Activated T-cell treated with anti-CD3 and anti-CD28 coated beads for 4 hours (primary cell): ENCODE measurements at regions not wholly inside any gene's neighbourhood (a gene's known extent, or its start where the extent isn't known, plus 50 kb on each side); places are given as distances from the start of the nearest gene placed in this dataset.
"Not testable (repeated sequence)": the region's sequence is repeated elsewhere in the genome, so short reads cannot be mapped to it uniquely, and the experiment has no call there.

Experiments
- DNase-seq: peaks from one replicate; pipeline ENCODE4 v3.0.0-alpha.2; 2020

DNA sequence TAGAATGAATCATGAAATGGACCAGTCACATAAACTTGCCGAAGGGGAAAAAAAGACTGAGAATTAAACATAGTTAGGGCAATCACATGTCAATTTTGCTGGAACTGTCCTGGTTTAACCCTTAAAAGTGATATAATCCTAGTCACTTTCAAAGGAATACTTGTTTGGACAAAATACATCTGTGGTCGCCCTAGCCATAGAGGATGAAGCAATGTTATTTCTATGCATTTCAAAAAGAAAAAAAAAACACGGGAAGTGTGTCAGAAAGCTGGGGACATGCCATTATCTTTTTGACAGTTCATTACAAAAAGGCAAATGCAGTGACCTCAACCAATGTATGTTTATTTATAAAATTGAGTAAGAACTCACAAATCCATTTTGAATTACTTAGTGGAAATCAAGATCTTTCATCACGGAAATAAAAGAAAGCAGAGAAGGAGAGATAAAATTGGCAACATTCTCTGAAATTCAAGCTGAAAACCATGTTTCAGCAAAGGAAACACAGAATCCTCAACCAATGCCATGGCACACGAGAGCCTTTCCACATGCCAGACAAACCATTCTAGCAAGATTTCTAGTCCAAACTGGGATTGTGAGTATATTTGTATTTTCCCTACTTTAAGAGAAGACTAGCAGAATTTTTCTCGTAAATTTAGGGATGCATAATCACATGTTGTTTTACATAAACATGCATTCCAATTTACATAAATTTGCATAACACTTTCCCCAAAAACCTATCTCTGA lies 854.3 kb upstream of the ACVR2A start:
- DNase-seq = no peak

DNA sequence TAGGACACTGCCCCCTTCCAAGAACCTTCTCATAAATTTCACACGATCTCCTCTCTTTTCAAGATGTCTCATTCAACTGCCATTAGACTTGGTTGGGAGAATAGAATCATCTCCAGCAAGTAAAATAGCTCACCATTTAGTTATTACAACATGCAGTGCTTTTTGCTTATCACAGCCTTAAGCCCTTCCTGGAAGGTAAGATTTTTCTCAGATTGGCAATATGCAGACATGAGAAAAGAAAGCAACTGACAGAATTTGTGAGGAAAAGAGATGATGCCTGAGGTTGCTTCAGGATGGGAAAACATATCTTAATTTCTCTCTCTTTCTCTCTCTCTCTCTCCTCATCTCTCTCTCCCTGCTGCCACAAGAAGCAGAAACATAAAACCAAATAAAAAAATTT lies 855.1 kb upstream of the ACVR2A start:
- no peak for DNase-seq

DNA sequence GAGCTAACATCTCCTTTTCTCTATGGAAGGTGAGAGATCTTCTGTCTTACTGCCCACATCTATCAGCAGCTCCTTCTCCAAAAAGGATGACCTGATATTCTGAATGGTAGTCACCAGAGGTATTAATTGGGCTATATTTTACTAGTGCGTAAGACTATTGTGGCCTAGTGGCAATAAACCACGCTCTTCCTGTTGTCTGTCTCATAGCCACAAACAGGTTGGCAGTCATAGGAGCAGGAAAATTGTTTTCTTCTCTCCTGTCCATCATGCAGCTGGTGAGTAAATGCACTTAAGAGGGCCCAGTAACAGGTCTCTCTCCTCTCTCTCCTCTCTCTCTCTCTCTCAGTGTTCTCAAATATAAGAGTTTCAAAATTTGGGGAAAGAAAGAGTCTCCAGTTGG lies 856.8 kb upstream of the ACVR2A start:
- DNase-seq = no peak

DNA sequence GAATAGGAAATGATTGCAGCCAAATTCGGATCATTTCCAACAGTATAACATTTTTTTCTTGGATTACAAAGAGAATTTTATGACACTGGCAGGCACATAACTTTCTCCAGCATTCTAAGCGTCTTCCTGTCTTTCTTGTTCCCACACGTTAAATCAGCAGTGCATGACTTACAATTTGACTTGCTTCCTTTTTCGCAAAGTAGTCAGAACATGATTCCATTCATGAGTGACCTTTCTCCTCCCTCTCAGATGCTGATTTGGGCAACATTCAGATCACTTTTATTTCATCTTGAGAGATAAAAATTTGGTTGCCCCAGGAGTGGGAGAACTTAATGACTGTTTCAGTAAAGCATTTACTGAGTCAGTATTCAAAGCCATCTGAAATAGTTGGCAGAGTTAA lies 858.7 kb upstream of the ACVR2A start:
- no peak for DNase-seq

DNA sequence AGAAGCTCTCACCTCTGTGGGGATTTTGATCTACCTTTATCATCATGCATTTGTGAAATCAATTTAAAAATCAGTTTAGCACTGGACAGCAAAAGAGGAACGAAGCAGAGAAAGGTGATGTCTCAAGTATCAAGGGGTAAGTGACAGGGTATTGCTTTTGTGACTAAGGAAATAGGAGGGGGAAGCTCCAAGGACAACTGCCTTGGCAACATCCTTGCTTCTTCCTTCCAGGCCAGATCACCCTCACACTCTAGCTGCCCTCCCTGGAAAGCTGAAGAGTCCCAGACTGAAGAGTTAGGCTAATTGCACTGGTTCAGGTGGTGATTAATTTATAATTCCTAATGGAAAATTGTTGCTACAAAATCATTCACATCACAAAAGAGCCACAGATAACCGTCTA lies 859.1 kb upstream of the ACVR2A start:
- no peak for DNase-seq

DNA sequence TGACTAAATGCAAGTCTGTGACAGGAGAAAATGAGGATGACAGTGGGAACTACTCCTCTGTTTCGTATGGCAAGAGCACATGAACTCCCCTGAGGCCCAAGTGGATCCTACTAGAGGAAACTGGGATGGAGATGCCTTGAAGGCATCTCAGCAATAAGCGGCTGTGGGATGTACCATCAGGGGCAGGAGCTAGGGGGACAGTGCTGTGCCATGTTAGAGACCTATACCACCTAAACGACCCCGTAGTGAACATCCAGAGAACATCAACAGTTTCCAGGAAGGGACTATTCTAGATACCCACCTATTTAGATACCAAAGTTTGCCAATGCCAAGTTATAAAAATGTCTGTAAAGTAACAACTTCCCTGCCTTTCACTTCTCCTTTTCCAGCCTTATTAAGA lies 860.8 kb upstream of the ACVR2A start:
- no peak for DNase-seq

DNA sequence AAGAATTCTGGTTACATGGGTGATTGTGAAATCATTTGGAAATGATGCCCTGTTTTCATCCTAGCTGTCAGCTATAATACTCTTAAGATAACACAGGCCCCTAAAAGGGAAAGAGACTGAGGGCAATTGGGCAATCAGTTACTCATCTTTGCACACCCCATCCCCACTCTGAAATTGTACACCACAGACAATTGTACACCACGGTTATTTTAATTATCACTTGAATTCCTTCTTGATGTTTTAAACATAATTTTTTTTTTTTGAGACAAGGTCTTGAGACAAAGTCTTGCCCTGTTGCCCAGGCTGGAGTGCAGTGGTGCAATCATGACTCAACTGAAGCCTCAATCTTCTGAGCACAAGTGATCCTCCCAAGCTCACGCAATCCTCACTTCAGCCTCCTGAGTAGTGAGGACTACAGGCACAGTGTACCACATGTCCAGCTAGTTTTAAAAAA lies 862.4 kb upstream of the ACVR2A start:
- DNase-seq = no peak

DNA sequence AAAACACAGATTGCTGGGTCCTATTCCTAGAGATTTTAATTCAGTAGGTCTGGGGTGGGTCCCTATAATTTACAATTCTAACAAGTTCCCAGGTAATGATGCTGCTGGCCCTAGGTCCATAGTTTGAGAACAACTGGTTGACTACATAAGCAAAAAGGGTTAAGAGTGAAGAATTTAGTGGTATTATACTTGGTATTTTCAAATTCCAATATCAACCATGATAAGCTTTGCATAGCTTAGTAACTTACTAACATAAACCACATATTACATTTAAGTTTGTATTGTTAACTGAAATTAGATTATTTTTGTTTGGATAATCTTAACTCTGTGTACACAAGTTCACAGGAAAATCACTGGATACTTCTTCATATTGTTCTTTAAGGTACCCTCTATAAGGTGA lies 862.9 kb upstream of the ACVR2A start:
- DNase-seq = no peak

DNA sequence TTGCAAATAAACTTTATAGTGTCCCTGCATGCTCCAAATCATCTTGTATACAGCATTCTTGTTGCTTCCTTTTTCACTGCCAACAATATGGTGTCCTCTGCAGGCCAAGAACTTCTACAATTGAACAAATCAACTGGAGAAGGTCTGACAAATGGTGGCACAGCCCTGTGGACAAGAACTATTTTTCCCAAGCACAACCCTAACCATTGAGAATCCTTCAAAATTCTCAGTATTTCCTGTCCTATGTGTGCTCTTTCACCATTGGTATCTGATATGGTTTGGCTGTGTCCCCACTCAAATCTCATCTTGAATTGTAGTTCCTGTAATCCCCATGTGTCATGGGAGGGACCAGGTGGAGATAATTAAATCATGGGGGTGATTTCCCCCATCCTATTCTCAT lies 865.1 kb upstream of the ACVR2A start:
- DNase-seq = no peak

DNA sequence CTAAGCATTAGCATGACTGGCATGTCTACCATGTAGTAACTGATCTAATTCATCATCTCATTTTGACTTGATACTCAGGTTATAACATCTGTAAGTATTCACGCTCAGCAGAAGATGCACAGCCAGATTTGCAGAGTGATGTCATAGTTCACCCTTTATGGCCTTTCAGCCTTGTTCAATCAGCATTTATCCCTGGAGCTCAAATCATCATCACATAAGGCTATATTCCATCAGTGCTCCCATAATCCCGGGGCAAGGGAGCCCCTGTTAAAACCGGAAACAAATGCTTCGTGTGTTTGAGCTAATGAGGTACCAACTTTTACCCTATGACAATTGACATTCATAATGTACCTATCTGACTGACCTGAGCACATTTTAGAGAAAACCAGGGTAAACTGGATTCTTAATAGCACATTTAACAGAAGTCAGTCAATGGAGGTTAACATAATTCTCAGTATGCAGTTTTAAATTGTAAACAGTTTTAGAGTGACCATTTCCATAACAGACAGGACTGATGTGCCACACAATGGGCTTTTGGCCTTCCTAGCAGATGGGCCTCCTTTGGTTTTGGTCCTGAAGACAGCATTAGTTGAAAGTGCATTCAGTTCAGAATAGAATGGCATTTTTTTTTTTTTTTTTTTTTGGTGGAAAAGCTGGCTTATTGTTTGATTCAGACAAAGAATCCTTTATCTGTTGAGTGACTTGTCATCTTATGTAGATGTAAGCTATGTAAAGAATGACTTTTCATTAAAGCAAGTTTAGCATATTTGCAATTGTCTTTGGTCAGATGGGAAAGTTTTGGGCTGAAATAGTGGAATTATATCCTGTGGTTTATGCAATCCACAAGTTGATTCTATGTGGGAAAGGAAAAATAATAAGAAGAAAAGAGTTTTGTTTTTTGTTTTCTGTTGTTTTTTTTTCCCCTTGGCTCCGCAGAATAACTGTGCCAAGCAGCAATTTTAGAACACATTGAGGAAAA lies 866.0 kb upstream of the ACVR2A start:
- DNase-seq = no peak

DNA sequence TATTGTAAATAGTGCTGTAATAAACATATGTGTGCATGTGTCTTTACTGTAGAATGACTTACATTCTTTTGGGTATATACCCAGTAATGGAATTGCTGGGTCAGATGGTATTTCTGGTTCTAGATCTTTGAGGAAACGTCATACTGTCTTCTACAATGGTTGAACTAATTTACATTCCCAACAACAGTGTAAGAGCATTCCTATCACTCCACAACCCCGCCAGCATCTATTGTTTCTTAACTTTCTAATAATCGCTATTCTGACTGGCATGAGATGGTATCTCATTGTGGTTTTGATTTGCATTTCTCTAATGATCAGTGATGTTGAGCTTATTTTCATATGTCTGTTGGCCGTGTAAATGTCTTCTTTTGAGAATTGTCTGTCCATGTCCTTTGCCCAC lies 873.8 kb upstream of the ACVR2A start:
- DNase-seq = not testable (repeated sequence)

DNA sequence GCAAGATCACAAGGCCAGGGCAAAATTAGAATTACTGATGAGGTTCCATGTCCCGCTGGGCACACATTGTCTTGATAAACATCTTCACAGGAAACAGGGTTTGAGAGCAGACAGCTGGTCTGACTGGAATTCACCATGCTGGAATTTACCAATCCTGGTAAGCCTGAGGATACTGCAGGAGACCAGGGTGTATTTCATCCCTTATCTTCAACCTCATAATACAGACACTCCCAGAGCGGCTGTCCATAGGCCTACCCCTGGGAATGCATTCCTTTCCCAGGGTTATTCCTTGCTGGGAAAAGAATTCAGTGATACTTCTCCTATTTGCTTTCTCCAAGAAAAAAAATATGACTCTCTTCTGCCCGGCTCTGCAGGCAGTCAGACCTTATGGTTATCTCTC lies 875.1 kb upstream of the ACVR2A start:
- not testable (repeated sequence) for DNase-seq

DNA sequence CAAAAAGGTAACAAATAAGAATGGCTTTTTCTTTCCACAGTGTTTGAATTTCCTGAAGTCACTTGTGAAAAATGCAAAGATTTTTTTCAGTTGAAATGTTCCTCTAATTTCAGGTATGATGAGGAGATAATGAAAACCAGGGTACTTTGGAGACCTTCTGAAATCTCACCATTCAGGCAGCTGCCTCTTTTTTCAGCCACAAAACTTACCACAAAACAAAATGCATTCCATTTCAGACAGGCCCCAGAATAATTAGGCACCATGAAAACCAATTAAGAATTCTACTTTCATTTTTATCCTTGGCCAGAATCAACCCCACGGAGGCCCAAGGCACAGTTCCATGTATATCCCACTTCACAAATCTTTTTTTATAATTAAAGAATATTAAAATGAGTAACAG lies 880.3 kb upstream of the ACVR2A start:
- DNase-seq = no peak

DNA sequence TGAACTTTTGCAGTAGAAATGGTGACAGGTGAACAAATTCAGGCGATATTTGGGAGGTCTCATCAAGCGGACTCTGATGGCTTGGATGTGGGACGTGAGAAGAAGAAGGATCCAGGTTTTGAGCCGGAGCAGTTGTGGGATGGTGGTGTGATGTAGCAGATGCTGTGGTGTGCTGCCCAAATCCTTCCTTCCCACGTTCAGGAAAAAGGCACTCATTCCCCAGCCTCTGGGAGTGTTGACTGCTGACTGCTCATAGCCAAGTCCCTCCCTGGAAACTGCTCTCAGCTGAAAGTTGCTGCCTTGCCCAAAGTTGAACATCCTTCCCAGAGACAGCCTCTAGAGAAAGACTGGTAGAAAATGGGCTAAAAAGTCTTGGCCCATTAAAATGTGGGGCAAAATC lies 890.3 kb upstream of the ACVR2A start:
- no peak for DNase-seq

DNA sequence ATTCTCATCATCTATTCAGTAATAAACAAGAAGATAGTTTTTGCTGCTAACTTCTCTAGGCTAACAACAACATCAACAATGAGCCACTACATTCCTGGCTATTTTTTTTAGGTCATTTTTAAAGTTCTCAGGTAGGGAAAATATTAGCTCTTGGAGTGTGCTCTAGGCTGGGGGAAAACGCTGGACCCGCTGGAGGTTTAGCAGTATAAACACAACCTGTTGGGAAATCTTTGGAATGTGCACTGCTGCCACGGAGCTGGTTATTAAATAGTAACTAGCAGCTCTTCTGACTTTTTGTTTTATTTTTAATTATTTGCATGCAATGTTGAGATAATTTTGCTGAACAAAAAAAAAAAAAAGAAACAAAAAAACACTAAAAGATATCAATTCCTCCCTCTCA lies 892.1 kb upstream of the ACVR2A start:
- no peak for DNase-seq

DNA sequence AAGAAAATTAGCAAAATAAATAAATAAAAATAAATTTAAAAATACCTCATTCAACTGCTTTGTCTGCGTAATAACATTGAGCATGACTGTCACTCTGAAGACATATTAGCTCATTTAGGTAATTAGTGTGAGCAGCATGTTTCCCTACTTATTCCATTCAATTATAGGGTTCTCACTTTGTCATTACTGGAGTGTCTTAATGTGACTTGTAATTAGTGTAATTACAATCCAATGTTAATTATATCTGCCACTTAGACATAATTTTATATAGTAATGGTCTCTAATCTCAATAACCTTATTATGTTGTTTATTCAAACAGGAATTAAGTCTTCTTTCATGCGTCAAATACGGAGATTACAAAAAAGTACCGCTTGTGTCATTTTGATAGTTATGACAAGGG lies 893.9 kb upstream of the ACVR2A start:
- no peak for DNase-seq

DNA sequence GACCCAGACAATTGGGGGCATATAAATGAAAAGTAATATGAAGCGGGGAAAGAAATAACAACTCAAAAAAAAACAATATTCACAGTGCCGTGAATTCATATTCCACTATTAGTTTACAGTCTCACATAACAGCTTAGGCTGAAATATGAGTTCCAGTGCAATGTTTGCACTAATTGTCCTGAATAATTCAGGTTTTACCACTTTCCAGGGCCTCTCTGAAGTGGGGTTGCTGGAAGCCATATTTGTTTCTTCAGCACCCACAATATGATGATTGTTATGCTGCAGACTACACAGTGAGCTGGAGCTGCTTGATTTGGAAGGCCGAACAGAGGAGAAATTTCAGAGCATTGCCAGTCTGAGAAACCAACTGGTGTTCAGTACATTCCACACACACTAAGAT lies 894.5 kb upstream of the ACVR2A start:
- DNase-seq = no peak

DNA sequence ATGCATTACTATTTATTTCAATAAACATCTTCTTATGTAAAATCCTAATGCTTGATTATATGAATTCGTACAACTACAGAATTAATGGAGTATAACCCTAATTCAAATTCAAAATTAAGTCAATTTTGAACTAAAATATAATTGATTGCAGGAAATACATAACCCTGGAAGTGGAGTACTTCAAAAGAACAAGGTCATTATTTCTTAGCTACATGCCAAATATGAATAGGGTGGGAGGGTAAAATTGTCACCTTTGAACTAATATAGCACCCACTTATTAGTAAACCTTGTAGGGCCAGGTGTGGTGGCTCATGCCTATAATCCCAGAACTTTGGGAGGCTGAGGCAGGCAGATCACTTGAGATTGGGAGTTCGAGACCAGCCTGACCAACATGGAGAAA lies 895.4 kb upstream of the ACVR2A start:
- no peak for DNase-seq

DNA sequence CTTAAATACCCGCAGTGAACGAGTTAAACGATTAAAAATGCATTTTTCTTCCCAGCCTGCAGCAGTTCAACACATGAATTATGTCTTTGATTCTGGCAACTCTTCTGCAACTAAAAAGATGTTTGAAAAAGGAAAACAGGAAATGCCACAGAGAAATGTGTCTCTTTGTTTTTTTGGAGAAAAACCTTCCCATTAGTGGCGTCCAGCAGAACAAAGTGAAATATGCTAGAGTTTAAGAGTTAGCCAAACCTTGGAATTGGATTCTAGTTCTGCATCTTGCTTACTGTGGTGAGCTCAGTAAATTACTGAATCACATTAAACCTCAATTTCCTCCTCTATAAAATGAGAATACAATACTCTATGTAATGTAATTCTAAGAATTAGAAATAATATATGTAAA lies 900.2 kb upstream of the ACVR2A start:
- no peak for DNase-seq

DNA sequence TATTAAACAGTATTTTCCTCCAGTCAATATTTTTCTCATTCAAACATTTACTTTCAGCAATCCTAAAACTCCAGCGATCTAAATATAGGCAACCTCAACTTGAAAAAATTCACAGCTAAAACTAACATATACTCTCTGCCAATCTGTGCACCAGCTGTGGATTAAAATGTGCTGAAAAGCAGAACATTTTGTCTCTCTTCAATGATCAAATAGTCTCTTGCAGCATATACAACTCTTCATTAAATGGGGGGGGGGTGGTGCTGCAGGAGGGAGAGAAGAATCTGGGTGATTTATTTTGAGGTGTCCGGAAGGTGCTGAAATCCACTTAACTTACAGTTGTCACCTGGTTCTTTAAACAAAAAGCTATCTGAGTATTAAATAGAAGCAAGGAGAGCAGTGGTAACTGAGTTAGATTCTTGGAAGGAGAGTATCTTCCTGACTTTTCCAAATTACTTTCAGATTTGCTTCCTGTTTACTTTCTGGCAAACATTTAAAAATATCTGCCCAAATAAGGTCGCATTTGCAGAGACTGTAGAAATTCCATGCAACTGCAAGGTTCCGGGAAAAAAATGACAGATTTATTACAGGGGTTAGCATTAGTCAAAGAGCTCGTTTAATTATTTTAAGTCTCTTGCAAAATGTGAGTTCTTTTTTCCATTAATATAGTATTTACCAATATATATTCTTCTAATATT lies 904.7 kb upstream of the ACVR2A start:
- no peak for DNase-seq

DNA sequence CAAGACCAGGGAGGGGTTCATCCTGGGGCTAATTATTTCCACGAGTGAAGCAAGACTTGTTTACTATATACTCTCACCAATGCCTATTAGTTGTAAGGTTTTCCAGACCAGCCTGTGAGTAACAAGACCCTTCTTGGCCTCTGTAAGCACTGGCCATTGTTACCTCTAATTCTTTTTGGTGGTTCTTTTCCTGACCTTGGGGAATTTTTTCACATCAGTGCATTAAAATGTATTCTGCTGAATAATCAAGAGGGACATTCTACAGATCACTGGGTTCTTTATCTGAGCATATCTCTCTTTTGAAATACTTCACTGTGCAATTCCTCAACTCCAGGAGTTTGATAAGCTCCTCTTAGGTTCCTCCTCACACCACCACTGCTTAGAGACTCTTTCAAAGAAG lies 909.9 kb upstream of the ACVR2A start:
- DNase-seq = no peak

DNA sequence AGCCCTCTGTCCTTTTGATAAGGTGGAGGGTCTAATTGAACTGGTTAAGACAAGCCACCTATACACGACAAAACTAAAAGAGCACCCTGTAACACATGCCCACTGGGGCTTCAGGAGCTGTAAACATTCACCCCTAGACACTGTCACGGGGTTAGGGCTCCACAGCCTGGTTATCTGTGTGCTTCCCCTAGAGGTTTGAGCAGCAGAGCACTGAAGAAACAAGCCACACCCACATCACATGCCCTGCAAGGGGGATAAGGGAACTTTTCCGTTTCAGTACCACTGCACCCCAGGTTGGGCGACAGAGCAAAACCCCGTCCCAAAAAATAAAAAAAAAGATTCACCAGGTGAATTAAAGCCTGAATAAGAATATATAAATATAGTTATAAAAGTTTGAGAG lies 913.7 kb upstream of the ACVR2A start:
- DNase-seq = no peak

DNA sequence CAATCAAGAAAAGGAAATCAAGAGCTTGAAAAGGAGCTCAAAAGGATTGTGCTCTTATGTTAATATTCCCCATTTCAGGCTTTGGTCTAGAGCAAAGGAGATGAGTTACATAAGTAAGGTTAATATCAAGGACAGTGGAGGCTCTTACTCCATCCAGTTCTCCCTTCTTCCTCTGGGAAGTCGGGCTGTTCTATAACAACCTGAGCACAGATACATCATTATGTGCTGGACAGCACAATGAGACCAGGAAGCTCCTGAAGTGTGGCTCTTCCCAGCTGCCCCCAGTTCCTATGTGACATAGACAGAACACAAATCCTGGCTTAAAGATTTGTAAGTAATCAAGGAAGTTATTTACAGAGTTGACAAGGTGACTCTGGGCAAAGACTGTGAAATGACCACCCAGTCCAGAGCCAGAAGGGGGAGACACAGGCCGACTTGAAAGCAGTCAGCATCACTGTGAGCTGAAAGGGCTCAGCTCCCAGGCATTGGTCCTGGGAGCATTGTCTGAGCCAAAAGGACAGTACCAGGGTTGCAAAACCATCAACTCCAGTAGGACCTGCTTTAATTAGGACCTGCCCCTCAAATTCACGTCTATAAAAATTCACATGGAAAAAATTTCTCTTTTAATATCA lies 917.6 kb upstream of the ACVR2A start:
- no peak for DNase-seq
